Urinary bladder (tissue), 3 donors: ENCODE measurements at regions not wholly inside any gene's neighbourhood (a gene's known extent, or its start where the extent isn't known, plus 50 kb on each side); places are given as distances from the start of the nearest gene placed in this dataset.

ENCODE experiments used
- DNase-seq: peaks from one replicate; pipeline ENCODE4 v3.0.0-alpha.2; 2015; ENCODE audit errors: extremely low spot score
- H3K27ac ChIP-seq: one replicate; pipeline ENCODE4 v1.5.1; 2013; ENCODE audit warnings: low read depth, mild to moderate bottlenecking, moderate library complexity
- H3K36me3 ChIP-seq: one replicate; pipeline ENCODE4 v1.6.1; 2013; ENCODE audit warnings: mild to moderate bottlenecking, moderate library complexity; ENCODE audit not compliant: insufficient read depth
- H3K4me1 ChIP-seq: one replicate; pipeline ENCODE4 v1.6.1; 2013; ENCODE audit warnings: mild to moderate bottlenecking, moderate library complexity; ENCODE audit not compliant: insufficient read depth
- H3K4me3 ChIP-seq: one replicate; pipeline ENCODE4 v1.5.1; 2013; ENCODE audit warnings: low read depth, low read length
- WGBS: extraction: QIAGEN DNeasy Blood & Tissue Kit; methylation state at CpG from one replicate; pipeline ENCODE4 v1.1.7; 2013; 5-methylcytosine and 5-hydroxymethylcytosine counted together
- donor health status: healthy with polysubstance abuse.
- donor health status: healthy.

GRCh38 chr2:228673876-228674554 is 492.5 kb upstream of the SPHKAP start:
- Histone ChIP-seq H3K4me1 (no peaks in the 10 kb centered on the region), H3K4me3 (no peak overlapping the region), H3K36me3 (peaks cover 2% of the 10 kb centered on the region), H3K27ac (no peak overlapping the region)
- WGBS, result 31% methylated on average over 3 of the region's 3 CpGs
- DNase-seq, result no peak

- DNase-seq, result no peak
- H3K36me3 ChIP-seq, result peaks cover 2% of the 10 kb centered on the region
- 51% methylated on average over 3 of the region's 3 CpGs for WGBS
Measured at GRCh38 chr2:228669690-228670089, 488.2 kb upstream of the SPHKAP start.

GRCh38 chr2:228665232-228665631 is 483.7 kb upstream of the SPHKAP start:
- no peak overlapping the region for H3K27ac ChIP-seq
- H3K4me3 ChIP-seq, result no peak overlapping the region
- no peaks in the 10 kb centered on the region for H3K36me3 ChIP-seq
- WGBS, result 93% methylated on average over 1 of the region's 1 CpG
- H3K4me1 ChIP-seq, result no peaks in the 10 kb centered on the region
- DNase-seq, result no peak

More at GRCh38 chr2:228669690-228670089, 488.2 kb upstream of the SPHKAP start:
- Histone ChIP-seq H3K27ac (no peak overlapping the region), H3K4me1 (no peaks in the 10 kb centered on the region), H3K4me3 (no peak overlapping the region)

GRCh38 chr2:228658998-228659397 is 477.5 kb upstream of the SPHKAP start:
- Histone ChIP-seq H3K27ac (no peak overlapping the region), H3K36me3 (no peaks in the 10 kb centered on the region), H3K4me1 (no peaks in the 10 kb centered on the region), H3K4me3 (no peak overlapping the region)
- no peak for DNase-seq
- 77% methylated on average over 5 of the region's 5 CpGs for WGBS

- Histone ChIP-seq H3K4me1 (no peaks in the 10 kb centered on the region), H3K4me3 (no peak overlapping the region), H3K27ac (no peak overlapping the region), H3K36me3 (no peaks in the 10 kb centered on the region)
- 62% methylated on average over 6 of the region's 6 CpGs for WGBS
- no peak for DNase-seq
Measured at GRCh38 chr2:228657807-228658402, 476.4 kb upstream of the SPHKAP start.

GRCh38 chr2:228655331-228655730 is 473.8 kb upstream of the SPHKAP start:
- no peak for DNase-seq
- H3K4me3 ChIP-seq, result no peak overlapping the region
- H3K36me3 ChIP-seq, result no peaks in the 10 kb centered on the region
- WGBS, result 98% methylated on average over 2 of the region's 2 CpGs
- H3K27ac ChIP-seq, result no peak overlapping the region
- H3K4me1 ChIP-seq, result no peaks in the 10 kb centered on the region

- no peak overlapping the region for H3K4me3 ChIP-seq
- no peaks in the 10 kb centered on the region for H3K36me3 ChIP-seq
- whole genome bisulfite sequencing, result 86% methylated on average over 2 of the region's 2 CpGs
- no peak overlapping the region for H3K27ac ChIP-seq
- no peak for DNase-seq
- no peaks in the 10 kb centered on the region for H3K4me1 ChIP-seq
Measured at GRCh38 chr2:228654707-228655106, 473.2 kb upstream of the SPHKAP start.

GRCh38 chr2:228653884-228654283 is 472.4 kb upstream of the SPHKAP start:
- 67% methylated on average over 4 of the region's 4 CpGs for WGBS
- Histone ChIP-seq H3K4me3 (no peak overlapping the region), H3K27ac (no peak overlapping the region), H3K36me3 (no peaks in the 10 kb centered on the region), H3K4me1 (no peaks in the 10 kb centered on the region)
- no peak for DNase-seq

GRCh38 chr2:228652366-228652765 is 470.9 kb upstream of the SPHKAP start:
- WGBS, result 44% methylated on average over 3 of the region's 3 CpGs
- no peak overlapping the region for H3K4me3 ChIP-seq
- no peak overlapping the region for H3K27ac ChIP-seq
- H3K36me3 ChIP-seq, result no peaks in the 10 kb centered on the region
- H3K4me1 ChIP-seq, result no peaks in the 10 kb centered on the region
- no peak for DNase-seq

GRCh38 chr2:228649876-228650275 is 468.4 kb upstream of the SPHKAP start:
- H3K4me1 ChIP-seq, result no peaks in the 10 kb centered on the region
- H3K27ac ChIP-seq, result no peak overlapping the region
- no peak overlapping the region for H3K4me3 ChIP-seq
- WGBS, result 55% methylated on average over 2 of the region's 2 CpGs
- DNase-seq, result no peak
- no peaks in the 10 kb centered on the region for H3K36me3 ChIP-seq

GRCh38 chr2:228649447-228649846 is 468.0 kb upstream of the SPHKAP start:
- Histone ChIP-seq H3K27ac (no peak overlapping the region), H3K36me3 (no peaks in the 10 kb centered on the region), H3K4me3 (no peak overlapping the region), H3K4me1 (no peaks in the 10 kb centered on the region)
- DNase-seq, result no peak
- 47% methylated on average over 2 of the region's 2 CpGs for WGBS

GRCh38 chr2:228648541-228648940 is 467.1 kb upstream of the SPHKAP start:
- WGBS, result 93% methylated on average over 2 of the region's 2 CpGs
- no peak overlapping the region for H3K4me3 ChIP-seq
- DNase-seq, result no peak
- H3K4me1 ChIP-seq, result no peaks in the 10 kb centered on the region
- H3K27ac ChIP-seq, result no peak overlapping the region
- H3K36me3 ChIP-seq, result no peaks in the 10 kb centered on the region

GRCh38 chr2:228646061-228646460 is 464.6 kb upstream of the SPHKAP start:
- Histone ChIP-seq H3K27ac (no peak overlapping the region), H3K36me3 (no peaks in the 10 kb centered on the region), H3K4me3 (no peak overlapping the region), H3K4me1 (no peaks in the 10 kb centered on the region)
- DNase-seq, result no peak
- WGBS, result 75% methylated on average over 1 of the region's 1 CpG

- DNase-seq, result no peak
- WGBS, result 67% methylated on average over 2 of the region's 2 CpGs
- Histone ChIP-seq H3K4me1 (no peaks in the 10 kb centered on the region), H3K27ac (no peak overlapping the region), H3K36me3 (no peaks in the 10 kb centered on the region), H3K4me3 (no peak overlapping the region)
Measured at GRCh38 chr2:228644199-228644598, 462.7 kb upstream of the SPHKAP start.
